Mesothelial cell of epicardium (in vitro differentiated cells): ENCODE measurements at regions not wholly inside any gene's neighbourhood (a gene's known extent, or its start where the extent isn't known, plus 50 kb on each side); places are given as distances from the start of the nearest gene placed in this dataset.
"Not testable (repeated sequence)": the region's sequence is repeated elsewhere in the genome, so short reads cannot be mapped to it uniquely, and the experiment has no call there.

ENCODE experiments used
- DNase-seq, 2 experiments: peaks; one replicate each; pipeline ENCODE4 v3.0.0; 2021; ENCODE audit warnings: low spot score in 2 of 2; ENCODE audit not compliant: unreplicated experiment in 2 of 2
- H3K27ac Mint-ChIP-seq: 2 replicates; pipeline ENCODE4 v1.8.0; 2021; ENCODE audit warnings: mixed read lengths
- H3K27me3 Mint-ChIP-seq: 2 replicates; pipeline ENCODE4 v1.8.0; 2021; ENCODE audit warnings: low read depth, mixed read lengths
- H3K36me3 Mint-ChIP-seq: 2 replicates; pipeline ENCODE4 v1.8.0; 2021; ENCODE audit warnings: mixed read lengths
- H3K4me1 Mint-ChIP-seq: 2 replicates; pipeline ENCODE4 v1.8.0; 2021; ENCODE audit warnings: mixed read lengths
- H3K4me3 Mint-ChIP-seq: 2 replicates; pipeline ENCODE4 v1.8.0; 2021; ENCODE audit warnings: mild to moderate bottlenecking, moderate library complexity, mixed read lengths
- H3K9me3 Mint-ChIP-seq: 2 replicates; pipeline ENCODE4 v1.8.0; 2021; ENCODE audit warnings: mixed read lengths
- TF ChIP-seq, protein P1 (sequence below): fragments of 200-600 bp; sonication (generic); IDR thresholded peaks from one replicate; pipeline ENCODE4 v1.5.0; 2021; ENCODE audit warnings: antibody characterized with exemption; ENCODE audit not compliant: unreplicated experiment

DNA sequence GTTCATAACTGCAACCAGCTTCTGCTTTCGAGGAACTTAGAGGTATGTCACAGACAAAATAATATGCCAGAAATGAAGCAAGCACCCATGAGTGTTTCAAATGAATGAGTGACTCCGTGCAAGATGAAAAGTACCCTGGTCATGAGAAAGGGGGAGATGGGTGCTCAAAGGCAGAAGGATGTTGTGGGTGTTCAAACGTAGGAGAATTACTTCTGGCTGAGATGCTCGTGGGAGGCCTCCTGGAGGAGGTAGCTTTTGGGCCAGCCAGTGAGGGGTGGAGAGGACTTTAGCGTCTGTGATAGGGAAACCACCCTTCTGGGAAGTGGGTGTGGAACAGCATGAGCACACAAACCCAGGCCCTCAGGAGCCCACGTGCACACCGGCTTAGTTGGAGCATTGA lies 113.8 kb downstream of the SYF2 start:
- Mint-ChIP-seq H3K36me3 (no peaks in the 10 kb centered on the region), H3K4me3 (no peak overlapping the region), H3K27ac (no peak overlapping the region), H3K9me3 (peaks cover 9% of the 10 kb centered on the region), H3K4me1 (peaks cover 8% of the 10 kb centered on the region), H3K27me3 (peaks cover 11% of the 10 kb centered on the region)
- TF ChIP-seq, protein P1, sequence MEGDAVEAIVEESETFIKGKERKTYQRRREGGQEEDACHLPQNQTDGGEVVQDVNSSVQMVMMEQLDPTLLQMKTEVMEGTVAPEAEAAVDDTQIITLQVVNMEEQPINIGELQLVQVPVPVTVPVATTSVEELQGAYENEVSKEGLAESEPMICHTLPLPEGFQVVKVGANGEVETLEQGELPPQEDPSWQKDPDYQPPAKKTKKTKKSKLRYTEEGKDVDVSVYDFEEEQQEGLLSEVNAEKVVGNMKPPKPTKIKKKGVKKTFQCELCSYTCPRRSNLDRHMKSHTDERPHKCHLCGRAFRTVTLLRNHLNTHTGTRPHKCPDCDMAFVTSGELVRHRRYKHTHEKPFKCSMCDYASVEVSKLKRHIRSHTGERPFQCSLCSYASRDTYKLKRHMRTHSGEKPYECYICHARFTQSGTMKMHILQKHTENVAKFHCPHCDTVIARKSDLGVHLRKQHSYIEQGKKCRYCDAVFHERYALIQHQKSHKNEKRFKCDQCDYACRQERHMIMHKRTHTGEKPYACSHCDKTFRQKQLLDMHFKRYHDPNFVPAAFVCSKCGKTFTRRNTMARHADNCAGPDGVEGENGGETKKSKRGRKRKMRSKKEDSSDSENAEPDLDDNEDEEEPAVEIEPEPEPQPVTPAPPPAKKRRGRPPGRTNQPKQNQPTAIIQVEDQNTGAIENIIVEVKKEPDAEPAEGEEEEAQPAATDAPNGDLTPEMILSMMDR = no peak
- DNase-seq = no peak

DNA sequence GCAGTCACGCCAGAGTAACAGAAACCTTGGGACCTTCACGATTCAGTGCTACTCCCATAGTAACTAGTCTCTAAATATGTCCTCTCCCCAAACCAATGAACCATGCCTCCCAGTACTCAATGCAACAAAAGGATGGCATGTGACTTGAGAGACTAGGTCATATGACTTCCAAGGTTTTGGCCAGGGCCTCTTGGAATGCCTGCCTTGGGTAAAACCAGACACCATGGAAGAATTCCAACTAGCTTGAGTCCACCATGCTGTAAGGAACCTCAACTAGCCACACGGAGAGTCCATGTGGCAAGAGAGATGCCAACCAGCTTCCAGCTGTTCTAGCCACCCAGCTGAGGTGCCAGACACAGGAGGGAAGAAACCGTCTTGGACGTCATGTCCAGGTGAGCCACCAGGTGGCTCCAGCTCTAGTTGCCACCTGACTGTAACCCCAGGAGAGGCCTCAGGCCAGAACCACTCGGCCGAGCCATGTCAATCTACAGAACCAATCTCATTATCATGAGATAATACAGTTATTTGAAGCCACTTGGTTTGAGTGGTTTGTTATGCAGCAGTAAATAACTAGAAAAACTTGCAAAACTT lies 115.0 kb downstream of the SYF2 start:
- H3K27ac Mint-ChIP-seq = no peak overlapping the region
- H3K9me3 Mint-ChIP-seq = peaks cover 9% of the 10 kb centered on the region
- H3K4me3 Mint-ChIP-seq = no peak overlapping the region
- TF ChIP-seq, protein P1 = peak; percentile 34
- peaks cover 11% of the 10 kb centered on the region for H3K27me3 Mint-ChIP-seq
- H3K36me3 Mint-ChIP-seq = no peaks in the 10 kb centered on the region
- peaks cover 14% of the 10 kb centered on the region for H3K4me1 Mint-ChIP-seq
- DNase-seq = no peak

DNA sequence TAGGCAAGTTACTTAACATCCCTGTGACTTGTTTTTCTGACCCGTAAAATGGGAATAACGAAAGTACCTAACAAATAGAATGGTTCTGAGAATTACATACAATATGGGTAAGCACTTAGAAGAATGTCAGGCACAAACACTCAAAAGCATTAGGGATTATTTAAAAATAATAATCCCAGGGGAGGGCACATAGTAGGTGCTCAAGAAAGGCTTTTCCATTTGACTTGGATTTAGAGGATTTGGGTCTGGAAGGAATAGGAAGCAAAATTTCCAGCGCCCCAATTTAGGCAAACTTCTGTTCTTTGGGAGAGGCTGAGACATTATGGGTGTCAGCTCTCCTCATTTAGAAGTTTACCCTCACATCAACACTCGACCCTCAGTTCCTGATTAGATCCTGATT lies 115.5 kb downstream of the SYF2 start:
- Mint-ChIP-seq H3K9me3 (peaks cover 9% of the 10 kb centered on the region), H3K36me3 (no peaks in the 10 kb centered on the region), H3K4me1 (peaks cover 14% of the 10 kb centered on the region), H3K27me3 (peaks cover 11% of the 10 kb centered on the region), H3K4me3 (no peak overlapping the region), H3K27ac (no peak overlapping the region)
- TF ChIP-seq, protein P1 = no peak
- DNase-seq = no peak

DNA sequence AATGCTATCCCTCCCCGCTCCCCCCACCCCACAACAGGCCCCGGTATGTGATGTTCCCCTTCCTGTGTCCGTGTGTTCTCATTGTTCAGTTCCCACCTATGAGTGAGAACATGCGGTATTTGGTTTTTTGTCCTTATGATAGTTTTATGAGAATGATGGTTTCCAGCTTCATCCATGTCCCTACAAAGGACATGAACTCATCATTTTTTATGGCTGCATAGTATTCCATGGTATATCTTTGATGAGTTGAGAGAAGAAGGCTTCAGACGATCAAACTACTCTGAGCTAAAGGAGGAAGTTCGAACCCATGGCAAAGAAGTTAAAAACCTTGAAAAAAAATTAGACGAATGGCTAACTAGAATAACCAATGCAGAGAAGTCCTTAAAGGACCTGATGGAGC lies 116.2 kb downstream of the SYF2 start:
- not testable (repeated sequence) for H3K4me3 Mint-ChIP-seq, H3K9me3 Mint-ChIP-seq
- peaks cover 14% of the 10 kb centered on the region for H3K4me1 Mint-ChIP-seq

DNA sequence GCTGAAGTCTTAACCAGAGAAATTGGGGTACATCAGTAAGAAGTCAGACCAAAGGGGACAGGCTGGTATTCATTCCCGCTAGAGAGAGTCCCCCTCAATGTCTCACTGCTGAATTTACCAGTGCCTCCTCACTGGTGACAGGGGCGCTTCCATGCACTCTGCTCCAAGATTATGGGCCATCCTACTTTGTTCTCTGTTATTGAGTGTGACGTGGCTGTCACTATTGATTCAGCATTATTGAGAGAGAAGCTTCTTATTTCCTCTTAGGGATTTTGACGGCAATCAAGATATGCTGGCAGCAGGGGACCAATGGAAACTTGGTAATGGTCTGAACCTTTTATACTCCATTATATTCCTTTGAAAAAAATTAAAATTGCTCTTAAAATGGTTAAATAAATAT lies 118.6 kb downstream of the SYF2 start:
- H3K27ac Mint-ChIP-seq = no peak overlapping the region
- no peaks in the 10 kb centered on the region for H3K36me3 Mint-ChIP-seq
- no peak for DNase-seq
- TF ChIP-seq, protein P1 = no peak
- H3K4me3 Mint-ChIP-seq = no peak overlapping the region
- H3K9me3 Mint-ChIP-seq = peaks cover 18% of the 10 kb centered on the region
- H3K4me1 Mint-ChIP-seq = peaks cover 6% of the 10 kb centered on the region
- peaks cover 15% of the 10 kb centered on the region for H3K27me3 Mint-ChIP-seq

More for the DNA sequence above, 116.2 kb downstream of the SYF2 start:
- H3K27me3 Mint-ChIP-seq = peaks cover 11% of the 10 kb centered on the region
- H3K36me3 Mint-ChIP-seq, DNase-seq, H3K27ac Mint-ChIP-seq: not testable (repeated sequence)

DNA sequence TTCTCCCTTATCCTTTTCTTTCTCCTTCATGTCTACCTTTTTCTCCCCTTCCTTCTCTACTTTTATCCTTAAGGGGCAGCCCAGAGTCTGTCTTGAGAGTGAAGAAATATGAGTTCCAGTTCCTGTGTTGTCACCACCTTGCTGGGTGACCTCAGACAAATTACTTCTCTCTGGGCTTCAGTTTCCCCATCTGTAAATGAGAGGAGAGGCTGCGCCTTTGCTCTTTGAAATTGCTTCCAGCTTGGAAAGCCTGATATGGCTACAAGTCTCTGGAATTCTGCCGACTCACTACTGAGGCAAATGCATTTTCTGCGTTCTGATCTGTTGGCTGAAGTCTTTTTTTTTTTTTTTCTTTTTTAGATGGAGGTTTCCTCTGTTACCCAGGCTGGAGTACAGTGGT lies 119.2 kb downstream of the SYF2 start:
- no peak for DNase-seq
- Mint-ChIP-seq H3K27ac (peak overlapping the region; percentile 61), H3K27me3 (peaks cover 18% of the 10 kb centered on the region), H3K36me3 (no peaks in the 10 kb centered on the region), H3K4me3 (no peak overlapping the region), H3K4me1 (peaks cover 6% of the 10 kb centered on the region), H3K9me3 (peaks cover 18% of the 10 kb centered on the region)
- TF ChIP-seq, protein P1 = no peak
